Activated naive CD4-positive, alpha-beta T cell treated with anti-CD3 and anti-CD28 coated beads for 36 hours (primary cell): ENCODE measurements at regions not wholly inside any gene's neighbourhood (a gene's known extent, or its start where the extent isn't known, plus 50 kb on each side); places are given as distances from the start of the nearest gene placed in this dataset.

Experiments
- CTCF ChIA-PET: fragments of 350-600 bp; sonication (Branson Sonifier 250); formaldehyde crosslinking; loops from one replicate; lab custom pipeline; 2021; ENCODE audit warnings: antibody characterized with exemption; lab: Charles Lee
- DNase-seq: peaks from one replicate; pipeline ENCODE4 v3.0.0-alpha.2; 2020
- H3K27ac Mint-ChIP-seq: one replicate; pipeline ENCODE4 v1.8.0; 2021; ENCODE audit warnings: mild to moderate bottlenecking, mixed read lengths
- H3K27me3 Mint-ChIP-seq: one replicate; pipeline ENCODE4 v1.8.0; 2021; ENCODE audit warnings: low read depth, mixed read lengths
- H3K36me3 Mint-ChIP-seq: one replicate; pipeline ENCODE4 v1.8.0; 2021; ENCODE audit warnings: low read depth, mixed read lengths
- H3K4me1 Mint-ChIP-seq: one replicate; pipeline ENCODE4 v1.8.0; 2021; ENCODE audit warnings: low read depth, mixed read lengths
- H3K4me3 Mint-ChIP-seq: one replicate; pipeline ENCODE4 v1.8.0; 2021; ENCODE audit warnings: mild to moderate bottlenecking, moderate library complexity, mixed read lengths
- H3K9me3 Mint-ChIP-seq: one replicate; pipeline ENCODE4 v1.8.0; 2021; ENCODE audit warnings: mixed read lengths
- intact Hi-C: fragments of 100-400 bp; cut with micrococcal nuclease; formaldehyde crosslinking; loops from one replicate; pipeline ENCODE4 v1.15.1; 2023

- H3K4me3 Mint-ChIP-seq = no peak overlapping the region
- intact Hi-C loops = no loop called here
- no peaks in the 10 kb centered on the region for H3K36me3 Mint-ChIP-seq
- no peaks in the 10 kb centered on the region for H3K27me3 Mint-ChIP-seq
- no peaks in the 10 kb centered on the region for H3K4me1 Mint-ChIP-seq
- H3K9me3 Mint-ChIP-seq = peaks cover 4% of the 10 kb centered on the region
- DNase-seq = no peak
- no peak overlapping the region for H3K27ac Mint-ChIP-seq
- CTCF ChIA-PET = no interaction called here
Measured at GRCh38 chr7:81120803-81121202, 202.0 kb upstream of the SEMA3C start.

DNA sequence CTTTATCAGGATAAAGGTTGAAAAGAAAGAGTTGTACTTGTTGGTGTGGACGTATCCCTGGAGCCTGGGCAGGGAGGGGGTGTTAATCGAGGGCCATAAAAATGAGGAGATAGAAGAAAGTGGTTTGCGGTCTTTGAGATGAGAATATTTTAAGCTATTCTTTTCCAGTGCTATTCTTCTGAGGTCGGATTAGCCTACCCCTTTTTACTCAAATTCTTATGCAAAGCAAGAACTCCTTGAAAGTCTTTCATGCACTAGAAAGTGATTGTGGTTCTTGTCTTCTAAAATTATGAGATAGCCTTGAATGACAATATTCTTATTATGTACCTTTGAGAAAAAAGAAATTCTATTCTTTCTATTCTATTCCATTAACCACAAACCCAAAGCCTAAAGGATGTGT, 201.3 kb upstream of the SEMA3C start:
- Mint-ChIP-seq H3K36me3 (no peaks in the 10 kb centered on the region), H3K27me3 (no peaks in the 10 kb centered on the region), H3K27ac (no peak overlapping the region), H3K4me3 (no peak overlapping the region), H3K4me1 (no peaks in the 10 kb centered on the region), H3K9me3 (peaks cover 4% of the 10 kb centered on the region)
- CTCF ChIA-PET = no interaction called here
- intact Hi-C loops = no loop called here
- no peak for DNase-seq

DNA sequence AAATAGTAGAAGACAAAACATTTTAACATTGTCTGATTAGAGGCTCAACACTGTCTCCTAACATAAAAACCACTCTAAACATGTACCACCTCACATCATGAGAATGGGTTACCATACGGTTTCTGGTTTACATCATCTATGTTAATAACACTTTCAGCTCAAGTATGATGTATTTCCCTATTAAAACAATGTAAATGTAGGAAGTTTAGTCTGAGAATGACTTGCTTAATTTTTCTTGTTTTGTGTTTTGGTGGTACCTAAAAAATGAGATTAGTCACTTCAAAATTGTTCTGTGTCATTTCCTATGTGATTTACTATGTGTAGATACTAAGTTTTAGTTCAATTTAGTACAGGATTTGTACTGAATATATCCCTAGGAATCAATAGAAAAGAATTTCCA, 195.8 kb upstream of the SEMA3C start:
- no peaks in the 10 kb centered on the region for H3K36me3 Mint-ChIP-seq
- CTCF ChIA-PET = no interaction called here
- no peaks in the 10 kb centered on the region for H3K27me3 Mint-ChIP-seq
- intact Hi-C loops = no loop called here
- H3K9me3 Mint-ChIP-seq = peaks cover 2% of the 10 kb centered on the region
- H3K27ac Mint-ChIP-seq = no peak overlapping the region
- H3K4me1 Mint-ChIP-seq = no peaks in the 10 kb centered on the region
- no peak for DNase-seq
- no peak overlapping the region for H3K4me3 Mint-ChIP-seq

DNA sequence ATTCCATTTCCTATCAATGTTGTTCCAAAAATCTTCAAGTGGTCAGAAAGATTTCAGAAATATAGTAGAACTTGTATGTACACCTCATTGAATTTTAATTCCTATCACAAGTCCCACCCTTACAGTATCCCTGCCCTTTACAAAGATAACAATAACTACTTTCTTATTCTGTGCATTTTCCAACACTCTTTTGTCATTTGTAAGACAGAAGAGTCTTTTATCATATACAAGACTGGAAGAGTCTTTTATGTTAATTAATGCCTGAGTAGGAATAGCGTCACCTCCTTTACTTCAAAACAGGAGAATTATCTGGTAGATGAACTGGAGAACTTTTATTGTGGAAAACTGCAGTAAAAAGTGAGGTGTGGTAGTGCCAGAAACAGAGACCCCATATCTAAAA, 193.9 kb upstream of the SEMA3C start:
- intact Hi-C loops = no loop called here
- CTCF ChIA-PET = no interaction called here
- no peak for DNase-seq
- Mint-ChIP-seq H3K27me3 (no peaks in the 10 kb centered on the region), H3K36me3 (no peaks in the 10 kb centered on the region), H3K4me3 (no peak overlapping the region), H3K4me1 (no peaks in the 10 kb centered on the region), H3K27ac (no peak overlapping the region), H3K9me3 (no peaks in the 10 kb centered on the region)

DNA sequence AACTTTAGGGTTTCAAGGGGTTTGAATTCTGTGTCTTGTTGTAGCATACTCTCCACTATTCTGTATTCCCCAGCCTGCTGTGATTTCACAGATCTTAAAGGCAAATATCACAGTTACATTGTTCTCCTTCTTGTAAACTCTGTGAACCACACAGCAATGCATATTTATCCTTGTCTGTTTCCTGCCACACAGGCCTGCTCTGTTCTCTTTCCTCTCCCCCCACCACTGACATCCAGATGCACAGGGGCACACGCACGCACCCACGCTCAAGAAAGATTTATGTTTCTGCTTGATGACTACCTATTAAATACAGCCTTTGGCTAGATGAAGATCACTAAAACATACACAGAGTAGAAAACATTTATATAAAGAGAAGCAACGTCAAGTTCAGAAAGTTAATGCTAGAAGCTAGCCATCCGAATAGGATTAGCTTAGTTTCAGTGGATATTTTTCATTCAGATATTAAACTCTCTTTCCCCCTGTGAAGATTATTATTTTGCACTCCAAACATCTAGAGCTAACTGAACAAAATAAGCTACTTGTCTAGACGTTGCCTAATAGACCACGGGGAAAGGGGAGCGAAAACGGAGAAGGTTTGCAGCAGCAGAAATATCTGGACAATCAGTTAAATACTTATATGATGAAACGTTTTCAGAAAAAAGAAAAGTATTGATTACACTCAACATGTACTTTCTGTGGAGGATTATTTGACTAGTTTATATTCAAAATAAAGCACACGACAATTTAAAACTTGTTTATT, 193.1 kb upstream of the SEMA3C start:
- Mint-ChIP-seq H3K36me3 (no peaks in the 10 kb centered on the region), H3K9me3 (no peaks in the 10 kb centered on the region), H3K27me3 (no peaks in the 10 kb centered on the region), H3K4me3 (no peak overlapping the region), H3K27ac (no peak overlapping the region), H3K4me1 (no peaks in the 10 kb centered on the region)
- DNase-seq = no peak
- CTCF ChIA-PET = no interaction called here
- intact Hi-C loops = no loop called here

DNA sequence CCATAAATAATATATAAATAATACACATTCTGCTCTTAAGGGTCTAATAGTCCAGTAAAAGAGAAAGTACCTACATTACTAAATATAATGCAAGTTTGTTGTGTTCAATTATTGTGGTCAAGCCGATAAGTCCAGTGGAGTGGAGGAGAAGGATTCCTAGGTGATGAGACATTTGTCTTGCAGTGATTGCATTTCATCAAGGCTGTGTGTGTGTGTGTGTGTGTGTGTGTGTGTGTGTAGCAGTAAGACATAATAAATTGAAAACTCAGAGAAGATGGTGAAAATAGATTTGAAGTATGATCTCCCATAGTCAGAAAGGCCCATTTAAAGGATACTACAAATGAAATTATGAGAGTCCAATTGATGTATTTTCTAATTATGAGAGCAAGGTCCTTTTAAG, 192.5 kb upstream of the SEMA3C start:
- no peak overlapping the region for H3K4me3 Mint-ChIP-seq
- no peaks in the 10 kb centered on the region for H3K4me1 Mint-ChIP-seq
- H3K36me3 Mint-ChIP-seq = no peaks in the 10 kb centered on the region
- intact Hi-C loops = no loop called here
- CTCF ChIA-PET = no interaction called here
- no peak overlapping the region for H3K27ac Mint-ChIP-seq
- no peak for DNase-seq
- no peaks in the 10 kb centered on the region for H3K9me3 Mint-ChIP-seq
- H3K27me3 Mint-ChIP-seq = no peaks in the 10 kb centered on the region

- no peaks in the 10 kb centered on the region for H3K36me3 Mint-ChIP-seq
- H3K4me3 Mint-ChIP-seq = no peak overlapping the region
- no peaks in the 10 kb centered on the region for H3K27me3 Mint-ChIP-seq
- no peaks in the 10 kb centered on the region for H3K4me1 Mint-ChIP-seq
- intact Hi-C loops = no loop called here
- no peaks in the 10 kb centered on the region for H3K9me3 Mint-ChIP-seq
- CTCF ChIA-PET = no interaction called here
- H3K27ac Mint-ChIP-seq = no peak overlapping the region
- no peak for DNase-seq
Measured at GRCh38 chr7:81110673-81111072, 191.8 kb upstream of the SEMA3C start.

DNA sequence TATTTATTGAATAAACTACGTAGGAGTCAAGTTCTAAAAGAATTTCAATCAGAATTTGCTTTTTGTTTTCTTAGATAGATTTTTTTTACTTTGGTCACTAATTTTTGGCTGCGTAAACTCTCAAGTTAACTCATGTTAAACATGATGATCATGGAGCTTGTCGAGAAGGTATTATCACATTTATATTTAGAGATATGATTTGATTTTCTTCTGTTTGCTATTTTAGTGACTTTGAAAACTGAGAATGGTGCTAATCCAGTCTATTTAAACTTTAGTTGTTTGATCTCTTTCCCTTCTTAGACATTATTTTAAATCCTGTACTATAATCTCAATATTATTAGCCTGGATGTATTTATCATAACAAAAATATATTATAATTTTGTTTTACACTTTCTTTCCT, 179.4 kb upstream of the SEMA3C start:
- no peaks in the 10 kb centered on the region for H3K27me3 Mint-ChIP-seq
- DNase-seq = no peak
- no peak overlapping the region for H3K4me3 Mint-ChIP-seq
- H3K27ac Mint-ChIP-seq = no peak overlapping the region
- intact Hi-C loops = no loop called here
- H3K9me3 Mint-ChIP-seq = peaks cover 2% of the 10 kb centered on the region
- CTCF ChIA-PET = no interaction called here
- no peaks in the 10 kb centered on the region for H3K36me3 Mint-ChIP-seq
- H3K4me1 Mint-ChIP-seq = no peaks in the 10 kb centered on the region

GRCh38 chr7:81094952-81095351, 176.1 kb upstream of the SEMA3C start:
- intact Hi-C loops = no loop called here

DNA sequence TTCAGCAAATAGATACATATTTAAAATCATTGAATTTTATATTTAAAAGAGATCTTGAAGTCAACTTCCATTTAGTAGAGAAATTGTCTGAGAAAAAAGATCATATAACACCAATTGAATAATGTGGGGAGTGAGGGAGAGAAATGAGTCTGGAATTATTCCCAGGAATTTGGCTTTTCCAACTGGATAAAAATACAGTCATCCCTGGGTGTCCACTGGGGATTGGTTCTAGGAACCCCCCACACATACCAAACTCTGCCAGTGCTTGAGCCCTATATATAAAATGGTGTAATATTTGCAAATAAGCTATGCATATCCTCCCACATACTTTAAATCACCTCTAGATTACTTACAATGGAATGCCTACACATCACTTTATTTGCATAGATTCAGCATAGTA, 162.8 kb upstream of the SEMA3C start:
- CTCF ChIA-PET = no interaction called here
- no peaks in the 10 kb centered on the region for H3K36me3 Mint-ChIP-seq
- H3K27me3 Mint-ChIP-seq = no peaks in the 10 kb centered on the region
- no peaks in the 10 kb centered on the region for H3K4me1 Mint-ChIP-seq
- H3K27ac Mint-ChIP-seq = no peak overlapping the region
- intact Hi-C loops = no loop called here
- no peak overlapping the region for H3K4me3 Mint-ChIP-seq
- H3K9me3 Mint-ChIP-seq = no peaks in the 10 kb centered on the region
- no peak for DNase-seq

More at GRCh38 chr7:81094952-81095351, 176.1 kb upstream of the SEMA3C start:
- Mint-ChIP-seq H3K27me3 (no peaks in the 10 kb centered on the region), H3K9me3 (no peaks in the 10 kb centered on the region), H3K36me3 (no peaks in the 10 kb centered on the region), H3K4me3 (no peak overlapping the region), H3K4me1 (no peaks in the 10 kb centered on the region), H3K27ac (no peak overlapping the region)
- DNase-seq = no peak
- CTCF ChIA-PET = interaction anchor here (0.5 kb wide), 1 partner anchor 211 kb away, joined by 3 read pairs; no protein-coding TSS in a partner anchor

DNA sequence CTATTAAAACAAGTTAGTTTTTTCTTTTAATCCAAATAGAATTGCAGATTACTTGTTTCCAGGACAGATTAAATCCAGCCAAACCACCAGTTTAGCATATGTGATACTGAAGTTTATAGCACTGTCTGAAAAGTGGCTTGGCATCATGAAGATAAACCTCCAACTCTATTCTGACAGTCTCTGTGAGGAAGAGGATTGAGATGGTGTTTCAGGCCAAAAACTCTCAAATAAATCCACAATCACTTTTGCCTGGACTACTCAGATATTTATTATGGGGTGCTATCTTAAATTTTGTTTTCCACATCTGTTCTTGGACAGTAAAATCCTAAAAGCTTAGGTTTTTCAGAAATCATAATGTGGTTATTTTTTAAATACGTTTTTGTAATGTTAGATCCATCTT, 161.7 kb upstream of the SEMA3C start:
- H3K4me1 Mint-ChIP-seq = no peaks in the 10 kb centered on the region
- H3K4me3 Mint-ChIP-seq = no peak overlapping the region
- no peak for DNase-seq
- H3K9me3 Mint-ChIP-seq = no peaks in the 10 kb centered on the region
- H3K27ac Mint-ChIP-seq = no peak overlapping the region
- no peaks in the 10 kb centered on the region for H3K27me3 Mint-ChIP-seq
- CTCF ChIA-PET = no interaction called here
- H3K36me3 Mint-ChIP-seq = no peaks in the 10 kb centered on the region
- intact Hi-C loops = no loop called here

DNA sequence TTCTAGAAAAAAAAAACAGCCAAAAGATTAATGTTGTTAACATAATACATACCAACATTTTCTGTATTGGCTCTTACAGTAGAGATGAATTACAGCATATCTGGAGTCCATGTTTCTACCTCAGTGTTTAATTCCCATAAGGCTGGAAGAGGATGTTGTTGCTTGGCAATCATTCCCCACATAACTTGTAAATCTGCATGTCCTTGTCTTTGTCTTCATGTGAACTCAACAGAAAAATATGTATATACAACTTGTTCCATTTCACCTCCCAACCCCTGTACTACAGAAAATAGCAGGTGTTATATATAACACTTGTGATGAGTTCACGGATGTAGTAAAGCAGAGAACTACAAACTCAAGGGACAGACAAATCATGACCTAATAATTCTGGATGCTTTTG, 160.9 kb upstream of the SEMA3C start:
- CTCF ChIA-PET = no interaction called here
- H3K27me3 Mint-ChIP-seq = no peaks in the 10 kb centered on the region
- DNase-seq = no peak
- intact Hi-C loops = no loop called here
- no peak overlapping the region for H3K4me3 Mint-ChIP-seq
- H3K4me1 Mint-ChIP-seq = no peaks in the 10 kb centered on the region
- no peaks in the 10 kb centered on the region for H3K36me3 Mint-ChIP-seq
- no peak overlapping the region for H3K27ac Mint-ChIP-seq
- H3K9me3 Mint-ChIP-seq = no peaks in the 10 kb centered on the region

GRCh38 chr7:81075150-81075549, 156.3 kb upstream of the SEMA3C start:
- CTCF ChIA-PET = no interaction called here
- Mint-ChIP-seq H3K27me3 (no peaks in the 10 kb centered on the region), H3K9me3 (peaks cover 4% of the 10 kb centered on the region), H3K36me3 (no peaks in the 10 kb centered on the region), H3K4me3 (no peak overlapping the region), H3K4me1 (no peaks in the 10 kb centered on the region), H3K27ac (no peak overlapping the region)
- DNase-seq = no peak
- intact Hi-C loops = no loop called here
